ENCODE measurements at regions not wholly inside any gene's neighbourhood (a gene's known extent, or its start where the extent isn't known, plus 50 kb on each side); places are given as distances from the start of the nearest gene placed in this dataset.

DNA sequence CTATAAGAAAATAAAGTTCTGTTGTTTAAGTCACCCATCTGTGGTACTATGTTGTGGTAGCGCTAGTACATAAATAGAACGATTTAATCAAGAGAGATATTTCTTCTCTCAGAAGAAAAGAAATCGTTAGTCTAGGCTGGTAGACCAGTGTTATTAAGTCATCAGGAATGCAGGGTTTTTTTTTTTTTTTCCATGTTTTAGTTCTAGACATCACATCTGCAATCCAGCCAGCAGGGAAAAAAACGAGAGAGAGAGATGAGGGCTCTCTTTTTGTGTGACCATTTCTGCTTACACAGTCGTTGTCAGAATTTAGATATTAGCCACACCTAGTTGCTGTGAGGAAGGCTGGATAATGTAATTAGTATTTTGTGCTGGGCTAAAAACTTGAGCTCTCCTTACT, 417.4 kb downstream of the TMA16 start:
- Histone ChIP-seq H4K8ac (ENCODE audit: extremely low read depth, insufficient read depth, low read length) (no peak overlapping the region), H3K4me3 (ENCODE audit: extremely low read depth in 1 of 4, insufficient read depth in 2 of 4, low read depth in 3 of 4, low read length in 4 of 4) (no peak overlapping the region), H4K91ac (replicated peaks; ENCODE audit: insufficient read length, low read length) (no peak overlapping the region), H3K18ac (ENCODE audit: extremely low read depth, low read length) (no peak overlapping the region), H2BK120ac (replicated peaks; ENCODE audit: low read depth, low read length) (no peak overlapping the region), H3K4ac (replicated peaks; ENCODE audit: insufficient read length, low read depth, low read length) (no peak overlapping the region), H3K56ac (replicated peaks; ENCODE audit: insufficient read length, low read depth, low read length) (no peak overlapping the region), H3K4me2 (ENCODE audit: insufficient read depth in 1 of 2, low read depth in 2 of 2, low read length in 2 of 2) (no peak overlapping the region), H3K23me2 (ENCODE audit: low read depth, low read length) (no peaks in the 10 kb centered on the region), H2AK5ac (ENCODE audit: low read depth, low read length) (no peak overlapping the region), H2AFZ (ENCODE audit: low read length) (no peak overlapping the region), H2BK12ac (ENCODE audit: low read depth, low read length) (no peak overlapping the region), H2BK15ac (ENCODE audit: low read length) (no peak overlapping the region), H3K4me1 (replicated peaks in 1 of 4; ENCODE audit: control insufficient read depth in 3 of 4, insufficient read depth in 4 of 4, low read length in 3 of 4) (peaks cover 0 to 5% (median 2%) of the 10 kb centered on the region in 4 experiments; a peak in 2 of 7 replicates), H4K20me1 (replicated peaks in 1 of 2; ENCODE audit: control insufficient read depth in 1 of 2, insufficient read depth in 2 of 2, low read length in 2 of 2) (no peaks in the 10 kb centered on the region), H3K79me1 (ENCODE audit: low read depth, low read length) (no peaks in the 10 kb centered on the region), H3K14ac (ENCODE audit: insufficient read length) (no peak overlapping the region), H2BK5ac (ENCODE audit: low read depth, low read length) (no peak overlapping the region), H3K23ac (ENCODE audit: insufficient read length) (no peak overlapping the region), H3K27me3 (replicated peaks in 1 of 4; ENCODE audit: control insufficient read depth in 3 of 4, extremely low read depth in 1 of 4, insufficient read depth in 3 of 4, low read length in 3 of 4) (no peaks in the 10 kb centered on the region), H3K79me2 (ENCODE audit: control insufficient read depth in 1 of 2, insufficient read depth in 2 of 2, low read length in 2 of 2) (no peaks in the 10 kb centered on the region), H3K27ac (ENCODE audit: low read depth, low read length) (no peak overlapping the region), H4K5ac (ENCODE audit: insufficient read length, low read depth, low read length) (no peak overlapping the region), H3K9me3 (ENCODE audit: insufficient read depth in 2 of 2, low read depth in 1 of 2, low read length in 1 of 2) (no peaks in the 10 kb centered on the region), H3K36me3 (ENCODE audit: control insufficient read depth in 2 of 4, insufficient read depth in 4 of 4, low read length in 3 of 4) (no peaks in the 10 kb centered on the region), H2BK20ac (ENCODE audit: low read length) (no peak overlapping the region), H3K9ac (replicated peaks in 1 of 4; ENCODE audit: extremely low read depth in 1 of 4, low read depth in 3 of 4, low read length in 3 of 4) (no peak overlapping the region)
- 86% methylated on average over 5 of the region's 5 CpGs; no CpG with 5 or more reads in 1 of the 2 experiments for WGBS, 2 experiments (ENCODE audit: extremely low coverage in 1 of 2, insufficient coverage in 1 of 2, insufficient read length in 1 of 2, insufficient replicate concordance in 2 of 2, low coverage in 1 of 2, low lambda C conversion rate in 2 of 2, missing lambda C conversion rate in 1 of 2)
- ChIA-PET POLR2A (ENCODE audit: partially characterized antibody) (no interaction called here), CTCF (ENCODE audit: partially characterized antibody) (interaction anchor here (0.9 to 1.5 kb wide), 2 partner anchors 16 to 100 kb away, joined by 3 read pairs; no protein-coding TSS in a partner anchor)
- no peak for DNase-seq (ENCODE audit: low read depth in 1 of 2, low spot score in 2 of 2)
- FAIRE-seq: no peak
- TF ChIP-seq YY1 (IDR thresholded peaks at IDR 0.05; ENCODE audit: low read depth, low read length): no peak
- TF ChIP-seq EZH2 (IDR thresholded peaks at IDR 0.05; ENCODE audit: low read depth, low read length, severe bottlenecking): no peak
- TF ChIP-seq RFX5 (IDR thresholded peaks at IDR 0.05; ENCODE audit: borderline replicate concordance, low read depth, low read length): no peak

Measured in H1 (cell line).